PC-3 (cell line): ENCODE measurements at regions not wholly inside any gene's neighbourhood (a gene's known extent, or its start where the extent isn't known, plus 50 kb on each side); places are given as distances from the start of the nearest gene placed in this dataset.

ENCODE experiments used
- ATAC-seq: fragments of 200-7000 bp; cut with Tn5 transposase; 2 replicates; pipeline ENCODE4 v1.9.1; 2020; ENCODE audit warnings: mild to moderate bottlenecking, moderate library complexity
- BruUV-seq: library from RNA; stranded (reverse); fragments of 400-500 nt; replicated peaks from 2 replicates; lab custom pipeline; 2021; lab: Mats Ljungman, UMichigan
- CTCF ChIA-PET: fragments of 300-600 bp; sonication (Branson Sonifier 250); formaldehyde crosslinking; loops from one replicate; lab custom pipeline; 2022; ENCODE audit warnings: antibody characterized with exemption; lab: Charles Lee
- POLR2A ChIA-PET: fragments of 300-600 bp; sonication (Branson Sonifier 250); formaldehyde crosslinking; loops from one replicate; lab custom pipeline; 2022; ENCODE audit warnings: antibody characterized with exemption; ENCODE audit not compliant: unreplicated experiment; lab: Charles Lee
- DNase-seq: peaks from one replicate; pipeline ENCODE4 v3.0.0-alpha.2; 2015
- H2AFZ ChIP-seq: fragments of 300-600 bp; sonication (generic); 2 replicates; pipeline ENCODE4 v1.6.0; 2016; ENCODE audit warnings: antibody characterized with exemption, low read length
- H3F3A ChIP-seq: fragments of 300-600 bp; sonication (generic); one replicate; pipeline ENCODE4 v1.6.0; 2017; ENCODE audit warnings: antibody characterized with exemption, low read length, control low read depth, mild to moderate bottlenecking; ENCODE audit not compliant: unreplicated experiment
- H3K27ac ChIP-seq: fragments of 300-600 bp; sonication (generic); 2 replicates; pipeline ENCODE4 v1.5.1; 2016; ENCODE audit warnings: mild to moderate bottlenecking, low read length
- H3K27me3 ChIP-seq: fragments of 300-600 bp; sonication (generic); 2 replicates; pipeline ENCODE4 v1.6.1; 2016; ENCODE audit warnings: low read length, mixed read lengths
- H3K36me3 ChIP-seq: fragments of 300-600 bp; sonication (generic); 2 replicates; pipeline ENCODE4 v1.6.1; 2016; ENCODE audit warnings: low read depth, mixed run types, low read length, mixed read lengths
- H3K4me1 ChIP-seq: fragments of 300-600 bp; sonication (generic); 2 replicates; pipeline ENCODE4 v1.5.1; 2016; ENCODE audit warnings: low read length; ENCODE audit not compliant: insufficient read depth
- H3K4me2 ChIP-seq: fragments of 300-600 bp; sonication (generic); 2 replicates; pipeline ENCODE4 v1.6.0; 2016; ENCODE audit warnings: low read length
- H3K4me3 ChIP-seq: fragments of 300-600 bp; sonication (generic); 2 replicates; pipeline ENCODE4 v1.5.1; 2016; ENCODE audit warnings: mild to moderate bottlenecking, low read length, mixed read lengths
- H3K79me2 ChIP-seq: fragments of 300-600 bp; sonication (generic); 2 replicates; pipeline ENCODE4 v1.6.1; 2017; ENCODE audit warnings: low read length, mixed read lengths
- H3K9ac ChIP-seq: fragments of 300-600 bp; sonication (generic); 2 replicates; pipeline ENCODE4 v1.6.0; 2016; ENCODE audit warnings: mild to moderate bottlenecking, low read length
- H3K9me2 ChIP-seq: fragments of 300-600 bp; sonication (generic); replicated peaks from 2 replicates; pipeline ENCODE4 v1.6.1; 2016; ENCODE audit warnings: mixed run types, low read length, mixed read lengths
- H3K9me3 ChIP-seq: fragments of 300-600 bp; sonication (generic); 2 replicates; pipeline ENCODE4 v1.6.1; 2016; ENCODE audit warnings: low read length, mixed read lengths
- H4K20me1 ChIP-seq: fragments of 300-600 bp; sonication (generic); 2 replicates; pipeline ENCODE4 v1.6.1; 2016; ENCODE audit warnings: low read length, mixed read lengths
- CTCF ChIP-seq: fragments of 300-600 bp; sonication (generic); conservative IDR thresholded peaks from 2 replicates; pipeline ENCODE4 v1.5.1; 2017; ENCODE audit warnings: antibody characterized with exemption, low read depth, mild to moderate bottlenecking, low read length
- EZH2 ChIP-seq: fragments of 300-600 bp; sonication (generic); IDR thresholded peaks from one replicate; pipeline ENCODE4 v1.6.1; 2017; ENCODE audit warnings: antibody characterized with exemption, mild to moderate bottlenecking, low read length; ENCODE audit not compliant: unreplicated experiment
- EZH2phosphoT487 ChIP-seq: fragments of 300-600 bp; sonication (generic); IDR thresholded peaks from 2 replicates; pipeline ENCODE4 v1.6.1; 2018; ENCODE audit warnings: mild to moderate bottlenecking, antibody characterized with exemption, low read length, borderline replicate concordance
- intact Hi-C: fragments of 100-400 bp; cut with micrococcal nuclease; formaldehyde crosslinking; loops from 2 replicates; pipeline ENCODE4 v1.9.0; 2023

GRCh38 chr7:8321312-8321711 is 59.3 kb upstream of the ICA1 start:
- POLR2A ChIA-PET = no interaction called here
- intact Hi-C loops = no loop called here
- Histone ChIP-seq H3K9me3 (no peaks in the 10 kb centered on the region), H4K20me1 (no peaks in the 10 kb centered on the region), H3K36me3 (no peaks in the 10 kb centered on the region), H3K4me2 (no peak overlapping the region), H3K79me2 (no peaks in the 10 kb centered on the region), H3F3A (no peaks in the 10 kb centered on the region), H2AFZ (no peak overlapping the region), H3K4me1 (no peaks in the 10 kb centered on the region), H3K27ac (no peak overlapping the region), H3K9ac (no peak overlapping the region), H3K4me3 (no peak overlapping the region), H3K27me3 (no peaks in the 10 kb centered on the region), H3K9me2 (no peaks in the 10 kb centered on the region)
- no peak for TF ChIP-seq EZH2
- no peak for TF ChIP-seq CTCF
- no peak for TF ChIP-seq EZH2phosphoT487
- DNase-seq (no peak), ATAC-seq (no peak)
- BruUV-seq = no TSS peak
- CTCF ChIA-PET = no interaction called here

DNA sequence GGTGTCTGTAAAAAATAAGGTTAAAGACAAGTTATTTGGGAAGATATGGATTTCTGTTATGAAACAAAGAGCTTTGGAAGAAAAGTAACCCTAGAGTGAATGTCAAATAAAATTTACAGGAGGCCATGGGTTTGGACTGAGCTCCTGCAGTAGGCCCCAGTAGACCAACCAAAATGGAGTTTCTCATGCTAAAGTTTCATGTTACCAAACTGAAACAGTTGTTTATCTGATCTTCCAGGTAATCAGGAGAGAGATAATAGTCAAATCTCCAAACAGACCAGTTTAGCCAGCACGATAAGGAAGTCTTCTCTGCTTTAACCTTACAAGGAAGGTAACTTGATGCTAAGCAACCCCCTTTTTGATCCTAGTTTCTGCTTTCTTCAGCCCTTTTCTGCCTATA is 60.7 kb upstream of the ICA1 start:
- Histone ChIP-seq H3K27ac (no peak overlapping the region), H3K9ac (no peak overlapping the region), H2AFZ (no peak overlapping the region), H3K9me2 (no peaks in the 10 kb centered on the region), H3K4me1 (no peaks in the 10 kb centered on the region), H4K20me1 (no peaks in the 10 kb centered on the region), H3K27me3 (no peaks in the 10 kb centered on the region), H3F3A (no peaks in the 10 kb centered on the region), H3K79me2 (no peaks in the 10 kb centered on the region), H3K4me3 (no peak overlapping the region), H3K36me3 (no peaks in the 10 kb centered on the region), H3K9me3 (no peaks in the 10 kb centered on the region), H3K4me2 (no peak overlapping the region)
- ATAC-seq (no peak), DNase-seq (no peak)
- TF ChIP-seq CTCF (no peak), EZH2phosphoT487 (no peak), EZH2 (no peak)
- intact Hi-C loops = no loop called here
- no TSS peak for BruUV-seq
- ChIA-PET CTCF (no interaction called here), POLR2A (no interaction called here)

GRCh38 chr7:8325067-8325466 is 63.1 kb upstream of the ICA1 start:
- CTCF ChIA-PET = no interaction called here
- Histone ChIP-seq H3K79me2 (no peaks in the 10 kb centered on the region), H3K4me2 (no peak overlapping the region), H3K27me3 (peaks cover 18% of the 10 kb centered on the region), H4K20me1 (no peaks in the 10 kb centered on the region), H3K36me3 (no peaks in the 10 kb centered on the region), H3K9ac (no peak overlapping the region), H3K4me1 (no peaks in the 10 kb centered on the region), H3F3A (no peaks in the 10 kb centered on the region), H2AFZ (no peak overlapping the region), H3K27ac (no peak overlapping the region), H3K4me3 (no peak overlapping the region), H3K9me2 (no peaks in the 10 kb centered on the region), H3K9me3 (no peaks in the 10 kb centered on the region)
- BruUV-seq = no TSS peak
- DNase-seq (peak; percentile 32), ATAC-seq (peak; percentile 37)
- POLR2A ChIA-PET = no interaction called here
- TF ChIP-seq EZH2phosphoT487 (no peak), EZH2 (no peak), CTCF (no peak)
- intact Hi-C loops = no loop called here
